ENCODE measurements at regions not wholly inside any gene's neighbourhood (a gene's known extent, or its start where the extent isn't known, plus 50 kb on each side); places are given as distances from the start of the nearest gene placed in this dataset.

GRCh38 chr20:56711018-56711417 lies 81.9 kb downstream of the TFAP2C start:
- peaks cover 6% of the 10 kb centered on the region for H3K9me3 Mint-ChIP-seq
- no peaks in the 10 kb centered on the region for H4K20me1 ChIP-seq (ENCODE audit: low read depth)
- H3K4me2 ChIP-seq: no peak overlapping the region
- no peaks in the 10 kb centered on the region for H3K9me3 ChIP-seq (ENCODE audit: low read depth)
- no peaks in the 10 kb centered on the region for H3K36me3 ChIP-seq
- H3K4me3 ChIP-seq: no peak overlapping the region
- H3K79me2 ChIP-seq (ENCODE audit: low read depth): no peaks in the 10 kb centered on the region
- H3K36me3 Mint-ChIP-seq: no peaks in the 10 kb centered on the region
- H3K27ac ChIP-seq: no peak overlapping the region
- peaks cover 6% of the 10 kb centered on the region for H3F3A ChIP-seq (ENCODE audit: low read depth)
- peaks cover 18% of the 10 kb centered on the region for H3K4me1 ChIP-seq
- H3K27me3 Mint-ChIP-seq (ENCODE audit: insufficient read depth, low read depth): peaks cover 12% of the 10 kb centered on the region
- no peak for DNase-seq (ENCODE audit: low spot score)
- H2AFZ ChIP-seq (replicated peaks): no peak overlapping the region
- H3K27me3 ChIP-seq: no peaks in the 10 kb centered on the region
- no peak overlapping the region for H3K9ac ChIP-seq
- no peak overlapping the region for H3K4me3 Mint-ChIP-seq
- peaks cover 41% of the 10 kb centered on the region for H3K4me1 Mint-ChIP-seq
- no peak overlapping the region for H3K27ac Mint-ChIP-seq
- no peak for TF ChIP-seq EZH2 (IDR thresholded peaks at IDR 0.05)
- TF ChIP-seq CTCF (IDR thresholded peaks at IDR 0.05): no peak
- no peak for TF ChIP-seq EZH2phosphoT487 (IDR thresholded peaks at IDR 0.05)

GRCh38 chr20:56715309-56715708 lies 86.2 kb downstream of the TFAP2C start:
- Histone ChIP-seq H3F3A (ENCODE audit: low read depth) (peaks cover 6% of the 10 kb centered on the region), H2AFZ (replicated peaks) (peak overlapping the region; percentile 85), H3K9ac (no peak overlapping the region), H3K4me2 (no peak overlapping the region), H4K20me1 (ENCODE audit: low read depth) (no peaks in the 10 kb centered on the region), H3K27me3 (no peaks in the 10 kb centered on the region), H3K4me1 (peaks cover 18% of the 10 kb centered on the region), H3K4me3 (no peak overlapping the region), H3K27ac (no peak overlapping the region), H3K36me3 (no peaks in the 10 kb centered on the region), H3K79me2 (ENCODE audit: low read depth) (no peaks in the 10 kb centered on the region), H3K9me3 (ENCODE audit: low read depth) (no peaks in the 10 kb centered on the region)
- H3K36me3 Mint-ChIP-seq: no peaks in the 10 kb centered on the region
- TF ChIP-seq EZH2 (IDR thresholded peaks at IDR 0.05) (no peak), CTCF (IDR thresholded peaks at IDR 0.05) (no peak), EZH2phosphoT487 (IDR thresholded peaks at IDR 0.05) (no peak)
- peaks cover 32% of the 10 kb centered on the region for H3K4me1 Mint-ChIP-seq
- H3K9me3 Mint-ChIP-seq: peaks cover 6% of the 10 kb centered on the region
- H3K27ac Mint-ChIP-seq: no peak overlapping the region
- no peak for DNase-seq (ENCODE audit: low spot score)
- H3K4me3 Mint-ChIP-seq: no peak overlapping the region
- H3K27me3 Mint-ChIP-seq (ENCODE audit: insufficient read depth, low read depth): peaks cover 21% of the 10 kb centered on the region

- Mint-ChIP-seq H3K4me1 (peaks cover 31% of the 10 kb centered on the region), H3K27ac (no peak overlapping the region), H3K27me3 (ENCODE audit: insufficient read depth, low read depth) (peaks cover 21% of the 10 kb centered on the region), H3K4me3 (no peak overlapping the region), H3K9me3 (peaks cover 6% of the 10 kb centered on the region), H3K36me3 (no peaks in the 10 kb centered on the region)
- TF ChIP-seq EZH2 (IDR thresholded peaks at IDR 0.05) (no peak), EZH2phosphoT487 (IDR thresholded peaks at IDR 0.05) (no peak)
- Histone ChIP-seq H3K4me1 (peaks cover 18% of the 10 kb centered on the region), H3K36me3 (no peaks in the 10 kb centered on the region), H3K27ac (no peak overlapping the region), H4K20me1 (ENCODE audit: low read depth) (no peaks in the 10 kb centered on the region), H3K27me3 (no peaks in the 10 kb centered on the region), H3K9ac (no peak overlapping the region), H3K79me2 (ENCODE audit: low read depth) (no peaks in the 10 kb centered on the region), H3K4me2 (no peak overlapping the region), H2AFZ (replicated peaks) (no peak overlapping the region), H3K9me3 (ENCODE audit: low read depth) (no peaks in the 10 kb centered on the region), H3K4me3 (no peak overlapping the region), H3F3A (ENCODE audit: low read depth) (peaks cover 6% of the 10 kb centered on the region)
- no peak for DNase-seq (ENCODE audit: low spot score)
Measured at GRCh38 chr20:56715902-56716519, 86.9 kb downstream of the TFAP2C start.

GRCh38 chr20:56716806-56717205 lies 87.7 kb downstream of the TFAP2C start:
- H3K9me3 ChIP-seq (ENCODE audit: low read depth): no peaks in the 10 kb centered on the region

More at GRCh38 chr20:56716806-56717205, 87.7 kb downstream of the TFAP2C start:
- no peak overlapping the region for H3K27ac ChIP-seq
- H3K9ac ChIP-seq: no peak overlapping the region
- H3K4me3 ChIP-seq: no peak overlapping the region
- no peak for TF ChIP-seq EZH2phosphoT487 (IDR thresholded peaks at IDR 0.05)
- H2AFZ ChIP-seq (replicated peaks): no peak overlapping the region
- peaks cover 11% of the 10 kb centered on the region for H3K4me1 ChIP-seq
- no peak overlapping the region for H3K4me2 ChIP-seq
- H3K36me3 Mint-ChIP-seq: no peaks in the 10 kb centered on the region
- H4K20me1 ChIP-seq (ENCODE audit: low read depth): no peaks in the 10 kb centered on the region
- peaks cover 6% of the 10 kb centered on the region for H3K9me3 Mint-ChIP-seq
- no peak overlapping the region for H3K27ac Mint-ChIP-seq
- no peak overlapping the region for H3K4me3 Mint-ChIP-seq
- no peaks in the 10 kb centered on the region for H3K27me3 ChIP-seq
- DNase-seq (ENCODE audit: low spot score): no peak
- H3K79me2 ChIP-seq (ENCODE audit: low read depth): no peaks in the 10 kb centered on the region
- no peaks in the 10 kb centered on the region for H3K36me3 ChIP-seq
- H3F3A ChIP-seq (ENCODE audit: low read depth): no peaks in the 10 kb centered on the region
- H3K27me3 Mint-ChIP-seq (ENCODE audit: insufficient read depth, low read depth): peaks cover 15% of the 10 kb centered on the region
- H3K4me1 Mint-ChIP-seq: peaks cover 23% of the 10 kb centered on the region
